Activated CD4-positive, alpha-beta T cell treated with anti-CD3 and anti-CD28 coated beads, Interleukin-2, amount 50 U/mL, for 1 hour (primary cell): ENCODE measurements at regions not wholly inside any gene's neighbourhood (a gene's known extent, or its start where the extent isn't known, plus 50 kb on each side); places are given as distances from the start of the nearest gene placed in this dataset.
"Not testable (repeated sequence)": the region's sequence is repeated elsewhere in the genome, so short reads cannot be mapped to it uniquely, and the experiment has no call there.

Experiments used
- DNase-seq: peaks from one replicate; pipeline ENCODE4 v3.0.0-alpha.2; 2020

- DNase-seq: no peak
Observed at GRCh38 chr6:85002847-85003246, 238.4 kb upstream of the TBX18 start.

DNA sequence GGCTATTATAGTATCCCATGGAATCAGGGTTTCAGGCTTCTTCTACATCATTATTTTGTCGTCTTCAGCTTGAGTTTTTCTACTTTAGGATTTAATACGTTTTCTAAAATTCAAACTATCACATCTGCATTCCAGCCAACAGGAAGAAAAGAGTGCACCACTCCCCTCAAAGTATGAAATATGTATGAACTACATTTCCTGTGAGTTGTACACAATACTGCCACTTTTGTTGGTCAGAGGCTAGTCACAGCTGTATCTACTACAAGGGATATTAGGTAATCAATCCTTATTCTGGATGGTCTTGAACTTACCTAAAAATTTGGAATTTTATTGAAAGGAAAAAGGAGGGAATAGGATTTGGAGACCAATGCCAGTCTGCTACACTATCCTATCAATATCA lies 235.6 kb upstream of the TBX18 start:
- no peak for DNase-seq

DNA sequence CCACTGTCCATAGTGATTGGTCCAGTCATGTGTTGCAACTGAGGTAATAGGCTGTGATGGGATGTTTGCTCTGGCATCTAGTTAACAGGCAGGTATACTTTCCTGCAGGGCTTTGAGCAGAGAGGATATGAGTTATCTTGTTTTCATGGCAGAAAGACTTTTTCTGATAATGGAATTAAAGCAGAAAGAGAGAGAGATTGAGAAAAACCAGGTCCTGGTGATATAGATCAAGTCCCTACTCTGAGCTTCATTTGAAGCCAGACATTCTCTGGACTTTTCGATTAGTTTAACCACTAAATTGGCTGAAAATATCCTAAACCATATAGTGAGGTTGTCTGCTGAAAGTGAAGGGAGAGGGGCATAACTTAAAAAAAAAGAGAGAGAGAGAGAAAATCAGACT lies 233.8 kb upstream of the TBX18 start:
- DNase-seq: no peak

- not testable (repeated sequence) for DNase-seq
Observed at GRCh38 chr6:84988766-84989165, 224.4 kb upstream of the TBX18 start.

- DNase-seq: not testable (repeated sequence)
Observed at GRCh38 chr6:84985490-84985889, 221.1 kb upstream of the TBX18 start.

- DNase-seq: no peak
Observed at GRCh38 chr6:84979541-84979940, 215.1 kb upstream of the TBX18 start.

DNA sequence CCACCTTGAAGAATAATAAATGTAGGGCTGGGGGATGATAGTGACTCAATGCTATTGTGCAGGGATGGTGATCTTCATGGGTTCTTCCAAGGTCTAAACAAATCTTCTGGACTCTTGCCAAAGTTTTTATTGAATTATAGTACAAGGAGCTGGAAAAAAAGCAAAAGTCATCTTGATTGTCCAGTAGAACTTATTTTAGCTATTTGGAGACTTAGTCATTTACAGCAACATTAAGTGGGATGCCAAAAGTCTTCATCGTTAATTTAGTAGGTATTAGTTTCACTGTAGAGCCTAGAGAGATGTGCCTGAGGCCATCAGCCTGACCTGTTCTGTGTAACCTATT lies 212.9 kb upstream of the TBX18 start:
- DNase-seq: no peak

- no peak for DNase-seq
Observed at GRCh38 chr6:84976526-84977362, 212.3 kb upstream of the TBX18 start.

DNA sequence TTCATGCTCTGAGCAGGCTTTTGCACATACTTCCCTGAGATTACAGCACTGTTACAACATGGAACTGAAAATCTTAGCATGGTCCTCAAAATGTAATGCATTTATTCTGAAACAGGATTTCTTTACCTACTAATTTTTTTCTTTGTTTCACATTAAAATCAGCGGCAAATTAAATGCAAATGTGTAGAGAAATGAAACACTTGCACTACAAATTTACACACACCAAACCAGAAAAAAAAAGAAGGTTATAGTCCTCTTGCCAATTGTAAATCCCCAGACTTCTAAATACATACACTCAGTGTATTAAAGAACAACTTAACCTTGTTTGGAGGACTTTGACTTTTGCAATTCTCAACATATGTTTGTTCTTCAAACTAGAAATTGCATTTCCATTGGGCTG lies 210.9 kb upstream of the TBX18 start:
- DNase-seq: no peak

GRCh38 chr6:84973606-84974005 lies 209.2 kb upstream of the TBX18 start:
- DNase-seq: no peak

- DNase-seq: no peak
Observed at GRCh38 chr6:84967965-84968364, 203.6 kb upstream of the TBX18 start.

DNA sequence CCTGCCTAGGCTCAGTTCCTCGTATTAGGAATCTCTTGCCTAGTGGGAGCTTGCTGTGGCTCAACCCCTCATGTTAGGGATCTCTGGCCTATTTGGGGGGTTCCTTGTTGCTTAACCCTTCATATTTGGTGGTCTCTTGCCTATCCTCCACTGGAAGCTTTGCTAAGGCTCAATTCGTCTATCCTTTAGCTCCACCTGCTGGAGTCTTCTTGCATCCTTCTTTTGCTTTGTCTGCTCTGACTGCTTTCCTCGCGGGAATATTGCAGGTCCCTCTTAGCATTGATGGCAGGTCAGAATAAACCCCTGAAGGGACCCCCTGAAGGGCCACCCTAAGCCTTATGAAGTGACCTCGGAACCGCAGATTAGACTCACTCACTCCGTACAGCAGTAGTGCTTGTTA lies 203.0 kb upstream of the TBX18 start:
- no peak for DNase-seq

- no peak for DNase-seq
Observed at GRCh38 chr6:84953111-84953755, 188.8 kb upstream of the TBX18 start.

DNA sequence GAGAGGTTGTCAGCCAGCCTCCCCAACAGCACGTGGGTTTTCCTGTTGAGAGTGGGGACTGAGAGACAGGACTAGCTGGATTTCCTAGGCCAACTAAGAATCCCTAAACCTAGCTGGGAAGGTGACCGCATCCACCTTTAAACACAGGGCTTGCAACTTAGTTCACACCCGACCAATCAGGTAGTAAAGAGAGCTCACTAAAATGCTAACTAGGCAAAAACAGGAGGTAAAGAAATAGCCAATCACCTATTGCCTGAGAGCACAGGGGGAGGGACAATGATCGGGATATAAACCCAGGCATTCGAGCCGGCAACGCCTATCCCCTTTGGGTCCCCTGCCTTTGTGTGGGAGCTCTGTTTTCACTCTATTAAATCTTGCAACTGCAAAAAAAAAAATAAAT lies 180.5 kb upstream of the TBX18 start:
- DNase-seq: not testable (repeated sequence)

- DNase-seq: no peak
Observed at GRCh38 chr6:84943905-84944304, 179.5 kb upstream of the TBX18 start.

DNA sequence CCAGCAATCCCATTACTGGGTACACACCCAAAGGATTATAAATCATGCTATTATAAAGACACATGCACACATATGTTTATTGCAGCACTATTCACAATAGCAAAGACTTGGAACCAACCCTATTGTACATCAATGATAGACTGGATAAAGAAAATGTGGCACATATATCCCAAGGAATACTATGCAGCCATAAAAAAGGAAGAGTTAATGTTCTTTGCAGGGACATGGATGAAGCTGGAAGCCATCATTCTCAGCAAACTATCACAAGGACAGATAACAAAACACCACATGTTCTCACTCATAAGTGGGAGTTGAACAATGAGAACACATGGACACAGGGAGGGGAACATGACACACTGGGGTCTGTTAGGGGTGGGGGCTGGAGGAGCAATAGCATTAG lies 177.2 kb upstream of the TBX18 start:
- DNase-seq: not testable (repeated sequence)

GRCh38 chr6:84929212-84929611 lies 164.8 kb upstream of the TBX18 start:
- no peak for DNase-seq

GRCh38 chr6:84927551-84927950 lies 163.2 kb upstream of the TBX18 start:
- DNase-seq: no peak

GRCh38 chr6:84926189-84927155 lies 162.1 kb upstream of the TBX18 start:
- DNase-seq: no peak

DNA sequence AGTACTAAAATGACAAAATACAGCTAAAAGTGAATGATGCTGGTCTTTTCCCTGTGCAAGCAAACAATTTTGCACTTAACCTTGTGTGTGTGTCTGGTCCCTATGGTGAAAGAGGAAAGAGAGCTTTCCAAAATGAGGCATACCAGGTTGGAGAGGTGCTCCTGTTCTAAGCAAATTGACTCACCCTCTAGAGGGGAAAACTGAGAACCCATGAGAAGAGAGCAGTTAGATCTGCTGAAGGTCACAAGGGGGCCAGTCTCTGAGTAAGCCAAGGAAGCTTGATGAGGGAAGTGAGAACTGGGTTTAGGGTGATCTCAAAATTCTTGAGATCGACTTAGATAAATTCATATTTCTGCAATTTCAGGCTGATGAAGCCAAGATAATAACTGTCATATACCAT lies 157.5 kb upstream of the TBX18 start:
- no peak for DNase-seq

GRCh38 chr6:84920021-84920420 lies 155.6 kb upstream of the TBX18 start:
- no peak for DNase-seq

DNA sequence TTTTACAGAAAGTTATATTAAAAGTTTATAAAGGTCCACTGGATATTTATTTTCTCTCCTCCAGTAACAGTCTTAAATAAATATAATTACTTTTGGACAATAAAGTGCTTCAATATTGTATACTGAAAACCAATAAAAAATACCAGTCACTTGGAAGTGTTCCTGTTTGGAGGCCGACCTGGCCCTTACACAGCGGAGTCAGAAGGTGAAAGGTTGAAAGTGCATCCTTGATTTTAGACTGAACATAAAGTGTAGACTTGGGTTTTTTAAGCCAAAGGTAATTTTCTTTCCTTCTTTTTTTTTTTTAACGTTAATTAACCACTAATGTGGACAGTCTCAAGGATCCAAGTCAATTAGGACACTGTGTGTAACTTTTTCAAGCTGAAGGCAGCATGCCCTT lies 152.3 kb upstream of the TBX18 start:
- DNase-seq: no peak
